Tibial nerve (tissue), 4 donors: ENCODE measurements at regions not wholly inside any gene's neighbourhood (a gene's known extent, or its start where the extent isn't known, plus 50 kb on each side); places are given as distances from the start of the nearest gene placed in this dataset.

Experiments
- CTCF ChIP-seq, 5 experiments: fragments of 200-600 bp in 3 of 5; fragments of 450-650 bp in 2 of 5; sonication (generic) in 3 of 5; IDR thresholded peaks; one replicate each; pipeline ENCODE4 v1.5.1; 2016 to 2019; ENCODE audit warnings: antibody characterized with exemption in 5 of 5, mild to moderate bottlenecking in 3 of 5, moderate library complexity in 2 of 5
- EP300 ChIP-seq, 2 donors: sonication (generic); formaldehyde crosslinking; IDR thresholded peaks; one replicate each; pipeline ENCODE4 v1.6.1; 2017; ENCODE audit warnings: antibody characterized with exemption in 2 of 2, mild to moderate bottlenecking in 1 of 2
- POLR2A ChIP-seq, 2 donors: fragments of 450-650 bp; IDR thresholded peaks; one replicate each; pipeline ENCODE4 v1.6.1; 2017; ENCODE audit warnings: antibody characterized with exemption in 2 of 2, mild to moderate bottlenecking in 2 of 2, moderate library complexity in 2 of 2

- TF ChIP-seq CTCF (IDR thresholded peaks at IDR 0.05) (no peak), POLR2A (IDR thresholded peaks at IDR 0.05) (no peak), EP300 (IDR thresholded peaks at IDR 0.05) (no peak)
Measured at GRCh38 chr5:8590959-8591358, 722.0 kb downstream of the MTRR start.
